NCI-H748 treated with DMSO at 0.1 percent for 48 hours (cell line): ENCODE measurements at regions not wholly inside any gene's neighbourhood (a gene's known extent, or its start where the extent isn't known, plus 50 kb on each side); places are given as distances from the start of the nearest gene placed in this dataset.
"Not testable (repeated sequence)": the region's sequence is repeated elsewhere in the genome, so short reads cannot be mapped to it uniquely, and the experiment has no call there.

Source experiments
- DNase-seq: peaks from one replicate; lab custom pipeline; 2025; lab: John Stamatoyannopoulos, UW

DNA sequence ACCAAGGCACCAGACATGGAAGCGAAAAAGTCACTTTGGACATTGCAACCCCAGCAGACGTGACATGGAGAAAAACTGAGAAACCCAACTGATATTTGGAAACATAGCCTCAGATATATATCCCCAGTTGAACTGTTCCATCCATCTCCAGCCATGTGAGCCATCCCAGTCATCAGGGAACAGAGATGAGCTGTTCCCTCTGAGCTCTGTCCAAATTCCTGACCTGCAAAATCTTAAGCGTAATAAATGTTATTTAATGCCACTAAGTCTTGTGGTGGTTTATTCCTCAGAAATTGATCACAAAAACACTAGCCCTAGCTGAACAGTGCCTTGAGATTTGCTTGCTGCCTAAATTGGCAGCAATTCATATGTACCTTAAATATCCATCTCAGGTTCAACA lies 182.8 kb downstream of the NRP2 start:
- DNase-seq: no peak

- no peak for DNase-seq
Measured at GRCh38 chr2:205864491-205864890, 182.2 kb downstream of the NRP2 start.

DNA sequence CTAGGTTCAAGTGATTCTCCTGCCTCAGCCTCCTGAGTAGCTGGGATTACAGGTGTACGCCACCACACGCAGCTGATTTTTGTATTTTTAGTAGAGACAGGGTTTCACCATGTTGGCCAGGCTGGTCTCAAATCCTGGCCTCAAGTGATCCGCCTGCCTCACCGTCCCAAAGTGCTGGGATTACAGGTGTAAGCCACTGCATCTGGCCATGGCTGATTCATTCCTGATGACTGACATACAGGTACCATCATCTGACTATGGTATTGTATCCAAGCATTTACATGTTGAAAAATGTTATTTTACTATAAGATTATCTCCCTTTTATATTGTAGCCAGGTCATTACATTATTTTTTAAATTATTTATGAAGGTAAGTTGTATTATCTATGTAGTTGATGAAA lies 180.5 kb downstream of the NRP2 start:
- DNase-seq: not testable (repeated sequence)

DNA sequence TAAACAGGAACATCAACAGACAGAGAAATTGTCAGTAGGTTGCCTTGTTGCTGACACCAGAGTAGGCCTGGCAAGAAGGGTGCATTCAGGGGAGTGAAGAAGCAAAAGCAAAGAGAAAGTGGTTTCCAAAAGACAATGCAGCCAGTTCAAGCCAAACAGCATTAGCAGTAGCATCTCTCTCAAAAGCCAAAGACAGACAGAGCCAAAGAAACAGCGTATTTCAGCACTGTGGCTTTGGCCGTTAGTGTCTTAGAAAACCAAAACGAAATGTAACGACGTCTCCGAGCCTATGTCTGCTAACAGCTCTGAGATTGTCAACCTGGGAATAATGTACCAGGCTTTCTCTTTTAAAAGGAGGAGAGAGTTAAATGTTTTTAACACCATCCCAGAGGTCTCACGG lies 178.6 kb downstream of the NRP2 start:
- DNase-seq: no peak

- no peak for DNase-seq
Measured at GRCh38 chr2:205860181-205860580, 177.9 kb downstream of the NRP2 start.

- no peak for DNase-seq
Measured at GRCh38 chr2:205858881-205859441, 176.7 kb downstream of the NRP2 start.

DNA sequence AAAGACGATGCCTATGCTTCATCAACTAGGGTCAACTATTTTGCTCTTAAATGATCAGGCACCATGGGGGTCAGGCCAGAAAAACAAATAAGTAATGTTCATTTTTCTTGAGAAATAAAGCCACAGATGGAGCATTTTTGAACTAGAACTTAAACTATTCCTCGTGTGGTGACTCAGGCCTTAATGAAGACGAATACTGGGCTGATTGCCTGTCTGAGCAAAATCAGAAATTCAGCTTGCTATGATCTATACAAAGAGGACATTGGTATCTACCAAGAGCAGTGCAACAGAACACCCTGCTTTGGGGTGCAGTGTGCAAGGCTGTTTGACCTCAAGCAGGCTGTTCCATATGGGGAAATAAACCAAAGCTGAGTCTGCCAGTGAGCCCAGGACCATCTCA lies 176.0 kb downstream of the NRP2 start:
- no peak for DNase-seq

- no peak for DNase-seq
Measured at GRCh38 chr2:205857520-205858237, 175.4 kb downstream of the NRP2 start.

DNA sequence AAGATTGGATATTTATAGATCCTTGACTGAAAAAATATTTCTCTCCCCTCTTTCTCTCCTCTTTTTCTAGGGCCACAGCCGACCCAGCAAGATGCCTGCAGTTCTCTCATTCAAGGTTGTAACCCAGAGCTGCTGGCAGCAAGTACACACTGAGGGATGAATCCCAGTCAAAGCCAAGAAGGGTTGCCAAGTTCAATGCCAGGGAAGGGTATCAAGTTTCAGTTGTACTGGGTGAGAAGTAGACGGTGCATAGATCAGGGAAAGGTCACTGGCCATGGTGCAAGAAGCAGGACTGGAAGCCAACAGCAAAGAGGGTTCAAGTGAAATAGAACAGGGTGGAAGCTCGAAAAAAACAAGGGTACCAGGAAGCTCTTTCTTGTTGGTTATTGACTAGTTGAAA lies 170.2 kb downstream of the NRP2 start:
- no peak for DNase-seq

DNA sequence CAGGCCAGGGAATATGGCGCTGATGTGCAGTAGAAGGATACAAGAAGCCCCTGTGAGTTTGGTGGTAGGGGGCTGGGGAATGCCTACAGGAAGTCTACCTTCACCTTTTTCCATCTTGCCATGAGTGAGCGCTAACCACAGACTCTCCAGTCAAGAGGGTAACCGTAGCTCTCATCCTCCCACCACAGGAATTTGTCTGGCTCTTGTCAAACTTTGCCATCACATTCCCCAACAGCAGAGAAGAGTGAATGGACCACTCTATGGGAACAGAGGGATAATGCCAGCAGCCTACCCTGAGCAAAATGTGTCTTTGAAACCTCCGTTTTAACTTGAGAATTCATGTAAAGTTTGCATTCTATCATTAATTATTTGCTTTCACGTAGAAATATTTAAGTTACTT lies 168.3 kb downstream of the NRP2 start:
- no peak for DNase-seq

GRCh38 chr2:205850132-205850531 lies 167.8 kb downstream of the NRP2 start:
- no peak for DNase-seq

- no peak for DNase-seq
Measured at GRCh38 chr2:205849136-205849535, 166.8 kb downstream of the NRP2 start.

DNA sequence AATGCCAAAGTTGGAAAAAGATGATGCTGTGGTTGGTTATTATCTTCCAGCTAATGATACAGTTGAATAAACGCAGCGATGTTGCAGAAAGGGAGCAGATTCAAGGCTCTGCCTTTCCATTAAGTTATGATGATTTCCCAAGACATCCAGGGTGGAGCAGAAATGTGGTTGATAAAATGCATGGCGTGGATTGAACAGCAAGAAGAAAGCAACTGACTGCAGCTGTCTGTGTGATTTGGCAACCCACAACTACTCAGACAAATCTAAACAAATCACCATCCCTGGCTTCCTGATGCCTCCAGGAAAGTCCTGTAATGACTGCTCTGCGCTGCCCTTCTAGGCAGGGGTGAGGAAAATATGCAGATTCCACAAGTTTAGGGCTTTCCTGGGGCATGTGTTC lies 166.3 kb downstream of the NRP2 start:
- DNase-seq: no peak
